ENCODE measurements at regions not wholly inside any gene's neighbourhood (a gene's known extent, or its start where the extent isn't known, plus 50 kb on each side); places are given as distances from the start of the nearest gene placed in this dataset.

DNA sequence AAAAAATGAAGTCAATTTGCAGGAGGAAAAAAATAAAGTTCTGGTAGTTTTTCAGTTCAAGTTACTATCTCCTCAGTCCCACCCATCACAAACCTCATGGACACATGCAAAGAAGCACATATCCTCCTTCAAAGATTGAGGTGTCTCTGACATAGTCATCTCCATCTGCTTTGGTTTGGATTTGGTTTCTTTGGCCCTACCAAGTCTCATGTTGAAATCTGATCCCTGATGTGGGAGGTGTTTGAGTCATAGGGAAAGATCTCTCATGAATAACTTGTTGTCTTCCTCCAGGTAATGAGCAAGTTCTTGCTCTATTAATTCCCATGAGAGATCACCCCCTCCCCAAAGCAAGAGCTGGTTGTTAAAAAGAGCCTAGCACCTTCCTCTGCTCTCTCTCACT lies 446.8 kb downstream of the IGSF11 start:
- Histone ChIP-seq H3K4me2 (ENCODE audit: low read length, poor library complexity, severe bottlenecking) (no peak overlapping the region), H3K27me3 (ENCODE audit: control insufficient read depth in 1 of 2, insufficient read depth in 1 of 2, low read length in 2 of 2) (no peaks in the 10 kb centered on the region)
- no peak for DNase-seq

DNA sequence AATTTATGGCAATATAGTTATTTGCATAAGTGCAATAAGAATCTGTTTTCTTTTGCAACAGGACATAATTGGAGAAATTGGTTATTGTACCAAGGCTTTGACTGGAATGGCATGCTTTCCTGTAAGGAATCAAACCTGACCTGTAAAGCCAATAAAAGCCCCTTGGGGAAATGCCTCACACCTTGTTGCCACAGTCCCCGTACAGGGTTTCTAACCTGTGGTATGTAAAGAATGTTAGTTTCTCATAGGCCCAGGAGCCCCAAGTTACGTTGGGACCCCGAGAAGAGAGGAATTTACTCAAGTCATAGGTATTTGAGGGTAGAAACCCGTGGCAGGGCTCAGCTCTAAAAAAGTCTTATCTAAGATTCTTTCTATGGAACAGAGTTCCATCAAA lies 441.4 kb downstream of the IGSF11 start:
- Histone ChIP-seq H3K36me3 (ENCODE audit: control insufficient read depth in 1 of 2, insufficient read depth in 2 of 2, low read depth in 1 of 2, low read length in 2 of 2) (no peaks in the 10 kb centered on the region), H3K18ac (ENCODE audit: low read depth in 1 of 2, low read length in 2 of 2) (no peak overlapping the region), H3K4me1 (ENCODE audit: control insufficient read depth, insufficient read depth, low read depth, low read length) (no peaks in the 10 kb centered on the region), H4K8ac (ENCODE audit: low read length) (no peak overlapping the region), H3K79me1 (replicated peaks; ENCODE audit: low read length, poor library complexity, severe bottlenecking) (no peaks in the 10 kb centered on the region), H3K9me3 (ENCODE audit: control insufficient read depth, low read length) (peaks cover 15% of the 10 kb centered on the region), H3K14ac (ENCODE audit: low read length in 2 of 2) (no peak overlapping the region), H3K27ac (ENCODE audit: low read length, poor library complexity, severe bottlenecking) (no peak overlapping the region), H2BK120ac (ENCODE audit: low read depth, low read length) (no peak overlapping the region), H3K27me3 (ENCODE audit: control insufficient read depth in 1 of 2, insufficient read depth in 1 of 2, low read length in 2 of 2) (no peaks in the 10 kb centered on the region), H4K91ac (ENCODE audit: low read length) (no peak overlapping the region), H2BK12ac (ENCODE audit: low read length in 2 of 2) (no peak overlapping the region), H3K4me3 (ENCODE audit: insufficient read depth in 1 of 2, low read depth in 1 of 2, low read length in 2 of 2) (no peak overlapping the region), H3K4ac (ENCODE audit: low read depth in 1 of 2, low read length in 2 of 2) (no peak overlapping the region), H3K9ac (ENCODE audit: low read length) (no peak overlapping the region), H3K23ac (ENCODE audit: low read length in 2 of 2) (no peak overlapping the region), H2BK15ac (ENCODE audit: low read depth, poor library complexity, severe bottlenecking) (no peak overlapping the region), H3K4me2 (ENCODE audit: low read length, poor library complexity, severe bottlenecking) (no peak overlapping the region), H2AK5ac (ENCODE audit: low read length, severe bottlenecking) (no peak overlapping the region), H2BK5ac (ENCODE audit: low read depth, low read length, poor library complexity, severe bottlenecking) (no peak overlapping the region), H2AFZ (ENCODE audit: low read depth, low read length) (no peak overlapping the region)
- 32% methylated on average over 3 of the region's 4 CpGs for WGBS
- no peak for DNase-seq

More for the DNA sequence above, 446.8 kb downstream of the IGSF11 start:
- Histone ChIP-seq H4K91ac (ENCODE audit: low read length) (no peak overlapping the region), H3K4me3 (ENCODE audit: insufficient read depth in 1 of 2, low read depth in 1 of 2, low read length in 2 of 2) (no peak overlapping the region), H2BK120ac (ENCODE audit: low read depth, low read length) (no peak overlapping the region), H3K79me1 (replicated peaks; ENCODE audit: low read length, poor library complexity, severe bottlenecking) (no peaks in the 10 kb centered on the region), H3K36me3 (ENCODE audit: control insufficient read depth in 1 of 2, insufficient read depth in 2 of 2, low read depth in 1 of 2, low read length in 2 of 2) (no peaks in the 10 kb centered on the region), H2BK12ac (ENCODE audit: low read length in 2 of 2) (no peak overlapping the region), H2AK5ac (ENCODE audit: low read length, severe bottlenecking) (no peak overlapping the region), H3K27ac (ENCODE audit: low read length, poor library complexity, severe bottlenecking) (no peak overlapping the region), H3K4me1 (ENCODE audit: control insufficient read depth, insufficient read depth, low read depth, low read length) (no peaks in the 10 kb centered on the region), H4K8ac (ENCODE audit: low read length) (no peak overlapping the region), H3K4ac (ENCODE audit: low read depth in 1 of 2, low read length in 2 of 2) (no peak overlapping the region), H3K14ac (ENCODE audit: low read length in 2 of 2) (no peak overlapping the region), H3K9me3 (ENCODE audit: control insufficient read depth, low read length) (peaks cover 18% of the 10 kb centered on the region), H2BK5ac (ENCODE audit: low read depth, low read length, poor library complexity, severe bottlenecking) (no peak overlapping the region), H3K9ac (ENCODE audit: low read length) (no peak overlapping the region), H2AFZ (ENCODE audit: low read depth, low read length) (no peak overlapping the region), H2BK15ac (ENCODE audit: low read depth, poor library complexity, severe bottlenecking) (no peak overlapping the region), H3K23ac (ENCODE audit: low read length in 2 of 2) (no peak overlapping the region), H3K18ac (ENCODE audit: low read depth in 1 of 2, low read length in 2 of 2) (no peak overlapping the region)

DNA sequence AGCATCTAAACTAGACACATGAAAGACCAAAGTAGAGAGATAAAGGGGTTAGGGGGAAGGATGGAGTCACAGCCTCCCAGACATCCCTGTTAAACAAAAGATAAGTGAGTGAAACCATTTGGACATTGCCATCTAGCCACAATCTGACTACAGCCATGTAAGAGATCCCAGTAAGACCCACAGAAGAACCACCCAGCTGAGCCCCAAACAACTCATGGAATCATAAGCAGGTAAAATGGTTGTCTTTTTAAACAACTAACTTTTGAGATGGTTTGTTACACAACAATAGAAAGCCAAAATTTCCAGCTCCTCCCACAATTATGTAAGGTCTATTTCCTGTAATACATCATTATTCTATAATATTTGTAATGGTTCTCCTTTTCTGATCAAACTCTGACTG lies 437.5 kb downstream of the IGSF11 start:
- no peak overlapping the region for H3K4me2 ChIP-seq (ENCODE audit: low read length, poor library complexity, severe bottlenecking)
- H3K27ac ChIP-seq (ENCODE audit: low read length, poor library complexity, severe bottlenecking), result no peak overlapping the region
- H4K8ac ChIP-seq (ENCODE audit: low read length), result no peak overlapping the region
- H3K9me3 ChIP-seq (ENCODE audit: control insufficient read depth, low read length), result peaks cover 12% of the 10 kb centered on the region
- no peaks in the 10 kb centered on the region for H3K36me3 ChIP-seq (ENCODE audit: control insufficient read depth in 1 of 2, insufficient read depth in 2 of 2, low read depth in 1 of 2, low read length in 2 of 2)
- H2BK120ac ChIP-seq (ENCODE audit: low read depth, low read length), result no peak overlapping the region
- no peaks in the 10 kb centered on the region for H3K4me1 ChIP-seq (ENCODE audit: control insufficient read depth, insufficient read depth, low read depth, low read length)
- no peak overlapping the region for H2BK12ac ChIP-seq (ENCODE audit: low read length in 2 of 2)
- DNase-seq, result no peak
- H3K9ac ChIP-seq (ENCODE audit: low read length), result no peak overlapping the region
- H3K14ac ChIP-seq (ENCODE audit: low read length in 2 of 2), result no peak overlapping the region
- H2BK15ac ChIP-seq (ENCODE audit: low read depth, poor library complexity, severe bottlenecking), result no peak overlapping the region
- H3K23ac ChIP-seq (ENCODE audit: low read length in 2 of 2), result no peak overlapping the region
- H3K27me3 ChIP-seq (ENCODE audit: control insufficient read depth in 1 of 2, insufficient read depth in 1 of 2, low read length in 2 of 2), result no peaks in the 10 kb centered on the region
- no peak overlapping the region for H4K91ac ChIP-seq (ENCODE audit: low read length)
- H3K4me3 ChIP-seq (ENCODE audit: insufficient read depth in 1 of 2, low read depth in 1 of 2, low read length in 2 of 2), result no peak overlapping the region
- H2AFZ ChIP-seq (ENCODE audit: low read depth, low read length), result no peak overlapping the region
- H2BK5ac ChIP-seq (ENCODE audit: low read depth, low read length, poor library complexity, severe bottlenecking), result no peak overlapping the region
- H3K18ac ChIP-seq (ENCODE audit: low read depth in 1 of 2, low read length in 2 of 2), result no peak overlapping the region
- H3K79me1 ChIP-seq (replicated peaks; ENCODE audit: low read length, poor library complexity, severe bottlenecking), result no peaks in the 10 kb centered on the region
- no peak overlapping the region for H2AK5ac ChIP-seq (ENCODE audit: low read length, severe bottlenecking)
- no peak overlapping the region for H3K4ac ChIP-seq (ENCODE audit: low read depth in 1 of 2, low read length in 2 of 2)

DNA sequence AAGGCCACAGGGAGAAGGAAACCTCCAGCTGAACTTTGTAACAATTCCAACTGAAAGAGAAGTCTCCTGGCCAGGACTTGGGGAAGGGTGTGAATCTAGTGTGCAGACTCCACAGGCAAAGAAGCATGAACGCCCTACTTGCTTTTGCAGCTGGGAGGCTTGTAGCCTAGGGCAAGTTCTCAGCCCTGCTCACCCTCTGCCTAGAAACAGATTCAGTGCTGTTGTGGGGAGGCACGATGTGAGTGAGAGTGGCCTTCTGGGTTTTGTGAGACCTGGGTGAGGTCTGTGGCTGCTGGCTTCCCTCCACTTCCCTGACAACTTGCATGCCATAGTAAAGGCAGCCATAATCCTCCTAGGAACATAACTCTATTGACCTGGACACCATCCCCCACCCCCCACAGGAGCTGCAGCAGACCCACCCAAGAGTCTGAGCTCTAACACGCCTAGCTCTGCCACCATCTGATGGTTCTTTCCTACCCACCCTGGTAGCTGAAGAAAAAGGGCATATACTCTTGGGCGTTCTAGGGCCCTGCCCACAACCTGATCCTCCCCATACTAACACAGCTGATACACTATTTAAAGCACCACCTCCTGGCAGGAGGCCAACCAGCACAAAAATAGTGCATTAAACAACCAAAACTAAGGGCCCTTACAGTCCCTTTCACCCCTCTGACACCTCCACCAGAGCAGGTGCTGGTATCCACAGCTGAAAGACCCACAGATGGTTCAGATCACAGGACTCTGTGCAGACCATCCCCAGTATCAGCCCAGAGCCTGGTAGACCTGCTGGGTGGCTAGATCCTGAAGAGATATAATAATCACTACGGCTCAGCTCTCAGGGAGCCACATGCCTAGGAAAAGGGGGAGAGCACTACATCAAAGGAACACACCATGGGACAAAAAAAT lies 426.5 kb downstream of the IGSF11 start:
- no peak overlapping the region for H3K4me3 ChIP-seq (ENCODE audit: insufficient read depth in 1 of 2, low read depth in 1 of 2, low read length in 2 of 2)
- no peak overlapping the region for H3K18ac ChIP-seq (ENCODE audit: low read depth in 1 of 2, low read length in 2 of 2)
- H3K9me3 ChIP-seq (ENCODE audit: control insufficient read depth, low read length), result peaks cover 16% of the 10 kb centered on the region
- no peak overlapping the region for H3K23ac ChIP-seq (ENCODE audit: low read length in 2 of 2)
- no peak overlapping the region for H2BK15ac ChIP-seq (ENCODE audit: low read depth, poor library complexity, severe bottlenecking)
- no peaks in the 10 kb centered on the region for H3K27me3 ChIP-seq (ENCODE audit: control insufficient read depth in 1 of 2, insufficient read depth in 1 of 2, low read length in 2 of 2)
- H4K8ac ChIP-seq (ENCODE audit: low read length), result no peak overlapping the region
- H3K9ac ChIP-seq (ENCODE audit: low read length), result no peak overlapping the region
- no peak for DNase-seq
- H2AK5ac ChIP-seq (ENCODE audit: low read length, severe bottlenecking), result no peak overlapping the region
- H3K36me3 ChIP-seq (ENCODE audit: control insufficient read depth in 1 of 2, insufficient read depth in 2 of 2, low read depth in 1 of 2, low read length in 2 of 2), result no peaks in the 10 kb centered on the region
- H3K79me1 ChIP-seq (replicated peaks; ENCODE audit: low read length, poor library complexity, severe bottlenecking), result no peaks in the 10 kb centered on the region
- H3K27ac ChIP-seq (ENCODE audit: low read length, poor library complexity, severe bottlenecking), result no peak overlapping the region
- no peak overlapping the region for H2BK12ac ChIP-seq (ENCODE audit: low read length in 2 of 2)
- no peak overlapping the region for H3K14ac ChIP-seq (ENCODE audit: low read length in 2 of 2)
- H2BK5ac ChIP-seq (ENCODE audit: low read depth, low read length, poor library complexity, severe bottlenecking), result no peak overlapping the region
- 69% methylated on average over 4 of the region's 5 CpGs for WGBS
- no peak overlapping the region for H3K4ac ChIP-seq (ENCODE audit: low read depth in 1 of 2, low read length in 2 of 2)
- H3K4me1 ChIP-seq (ENCODE audit: control insufficient read depth, insufficient read depth, low read depth, low read length), result no peaks in the 10 kb centered on the region
- H2AFZ ChIP-seq (ENCODE audit: low read depth, low read length), result no peak overlapping the region
- H2BK120ac ChIP-seq (ENCODE audit: low read depth, low read length), result no peak overlapping the region
- no peak overlapping the region for H3K4me2 ChIP-seq (ENCODE audit: low read length, poor library complexity, severe bottlenecking)
- H4K91ac ChIP-seq (ENCODE audit: low read length), result no peak overlapping the region

All from mesenchymal stem cell (in vitro differentiated cells and primary cell).